ENCODE measurements at regions not wholly inside any gene's neighbourhood (a gene's known extent, or its start where the extent isn't known, plus 50 kb on each side); places are given as distances from the start of the nearest gene placed in this dataset.
A peak's percentile ranks its signal among the peaks of the same experiment; 100 is the strongest.

DNA sequence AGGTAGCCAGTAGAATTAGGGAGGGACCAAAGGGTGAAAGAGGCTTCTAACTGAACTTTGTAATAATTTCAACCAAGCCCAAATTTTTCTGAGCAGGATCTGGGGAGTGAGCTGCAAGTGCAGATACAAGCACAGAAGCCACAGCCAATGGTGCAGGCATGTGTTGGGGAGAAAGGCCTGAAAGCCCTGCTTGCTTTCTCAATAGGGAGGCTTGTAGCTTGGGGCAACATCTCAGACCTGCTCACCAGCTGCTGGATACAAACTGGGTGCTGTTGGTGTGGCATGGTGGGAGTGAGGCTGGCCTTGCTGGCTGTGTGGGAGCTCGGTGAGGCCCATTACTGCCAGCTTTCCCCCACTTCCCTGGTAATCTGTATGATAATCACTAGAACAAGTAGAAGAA is 688.5 kb upstream of the SEMA3D start:
- Histone ChIP-seq H3K4me1 (ENCODE audit: control insufficient read depth, low read length) (no peaks in the 10 kb centered on the region), H3K27me3 (ENCODE audit: control insufficient read depth, low read length) (no peaks in the 10 kb centered on the region), H3K9me3 (ENCODE audit: control insufficient read depth, insufficient read depth, low read length) (no peaks in the 10 kb centered on the region), H3K4me2 (ENCODE audit: low read length) (no peak overlapping the region), H4K20me1 (ENCODE audit: control insufficient read depth, insufficient read depth, low read depth, low read length) (no peaks in the 10 kb centered on the region), H3K4me3 (ENCODE audit: low read length) (no peak overlapping the region), H3K79me2 (ENCODE audit: control insufficient read depth, low read length) (no peaks in the 10 kb centered on the region), H3F3A (ENCODE audit: control insufficient read depth, insufficient read depth) (no peaks in the 10 kb centered on the region), H3K9me2 (replicated peaks; ENCODE audit: control insufficient read depth, low read length) (no peaks in the 10 kb centered on the region), H3K36me3 (ENCODE audit: control insufficient read depth, low read length) (no peaks in the 10 kb centered on the region), H3K27ac (ENCODE audit: low read depth, low read length) (no peak overlapping the region)
- no peak for TF ChIP-seq EZH2phosphoT487 (IDR thresholded peaks at IDR 0.05; ENCODE audit: borderline replicate concordance, low read length)
- TF ChIP-seq, protein P1, sequence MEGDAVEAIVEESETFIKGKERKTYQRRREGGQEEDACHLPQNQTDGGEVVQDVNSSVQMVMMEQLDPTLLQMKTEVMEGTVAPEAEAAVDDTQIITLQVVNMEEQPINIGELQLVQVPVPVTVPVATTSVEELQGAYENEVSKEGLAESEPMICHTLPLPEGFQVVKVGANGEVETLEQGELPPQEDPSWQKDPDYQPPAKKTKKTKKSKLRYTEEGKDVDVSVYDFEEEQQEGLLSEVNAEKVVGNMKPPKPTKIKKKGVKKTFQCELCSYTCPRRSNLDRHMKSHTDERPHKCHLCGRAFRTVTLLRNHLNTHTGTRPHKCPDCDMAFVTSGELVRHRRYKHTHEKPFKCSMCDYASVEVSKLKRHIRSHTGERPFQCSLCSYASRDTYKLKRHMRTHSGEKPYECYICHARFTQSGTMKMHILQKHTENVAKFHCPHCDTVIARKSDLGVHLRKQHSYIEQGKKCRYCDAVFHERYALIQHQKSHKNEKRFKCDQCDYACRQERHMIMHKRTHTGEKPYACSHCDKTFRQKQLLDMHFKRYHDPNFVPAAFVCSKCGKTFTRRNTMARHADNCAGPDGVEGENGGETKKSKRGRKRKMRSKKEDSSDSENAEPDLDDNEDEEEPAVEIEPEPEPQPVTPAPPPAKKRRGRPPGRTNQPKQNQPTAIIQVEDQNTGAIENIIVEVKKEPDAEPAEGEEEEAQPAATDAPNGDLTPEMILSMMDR (IDR thresholded peaks at IDR 0.05; ENCODE audit: low read depth, low read length, poor library complexity, severe bottlenecking): no peak

DNA sequence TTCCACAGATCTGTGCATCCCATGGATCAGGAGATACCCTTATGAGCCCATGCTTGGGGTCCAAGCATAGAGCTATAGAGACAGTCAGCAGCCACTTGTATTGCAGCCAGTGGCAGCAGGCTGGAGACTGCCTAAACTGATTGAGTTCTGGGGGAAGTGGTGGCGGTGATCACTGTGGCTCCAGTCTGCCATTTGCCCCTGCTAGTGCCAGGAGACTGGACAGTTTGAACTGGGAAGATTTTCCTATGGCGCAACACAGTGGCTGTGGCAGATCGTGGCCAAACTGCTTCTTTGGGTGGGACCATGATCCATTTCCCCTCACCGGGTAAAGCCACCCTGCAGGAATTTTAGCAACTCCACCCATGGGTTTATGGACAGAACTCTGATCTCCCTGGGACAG is 679.7 kb upstream of the SEMA3D start:
- TF ChIP-seq, protein P1 (IDR thresholded peaks at IDR 0.05; ENCODE audit: low read depth, low read length, poor library complexity, severe bottlenecking): no peak
- H4K20me1 ChIP-seq (ENCODE audit: control insufficient read depth, insufficient read depth, low read depth, low read length): no peaks in the 10 kb centered on the region

DNA sequence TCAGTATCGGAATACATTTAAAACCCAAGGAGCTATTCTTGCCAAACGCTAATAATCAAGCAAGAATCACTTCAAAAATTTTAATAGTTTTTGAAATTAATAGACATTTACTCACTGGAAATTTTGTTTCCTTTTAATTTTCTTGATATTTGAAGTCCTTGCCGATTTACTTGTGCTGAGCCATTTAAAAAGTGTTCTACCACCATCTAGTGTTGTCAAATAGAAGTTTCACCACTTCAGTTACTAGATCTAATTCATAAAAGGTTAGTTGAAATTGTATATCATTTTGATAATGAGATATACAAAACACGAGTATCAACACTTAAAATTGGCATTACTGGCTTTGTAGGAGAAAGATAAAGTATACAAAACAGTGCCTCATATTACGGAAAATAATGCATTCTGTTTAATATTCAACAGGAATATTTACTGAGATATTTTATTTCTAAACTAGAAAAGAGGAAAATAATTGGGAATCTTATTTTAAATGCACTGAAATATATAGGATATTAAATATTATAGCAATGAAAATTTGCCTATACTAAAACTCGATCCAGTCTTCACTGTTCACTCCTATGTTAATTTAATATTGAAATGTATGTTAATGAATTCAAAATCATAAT is 664.8 kb upstream of the SEMA3D start:
- Histone ChIP-seq H4K20me1 (ENCODE audit: control insufficient read depth, insufficient read depth, low read depth, low read length) (no peaks in the 10 kb centered on the region), H3K27me3 (ENCODE audit: control insufficient read depth, low read length) (no peaks in the 10 kb centered on the region)
- TF ChIP-seq, protein P1 (IDR thresholded peaks at IDR 0.05; ENCODE audit: low read depth, low read length, poor library complexity, severe bottlenecking): peak; percentile 50
- TF ChIP-seq EZH2phosphoT487 (IDR thresholded peaks at IDR 0.05; ENCODE audit: borderline replicate concordance, low read length): no peak

More for the DNA sequence above, 679.7 kb upstream of the SEMA3D start:
- Histone ChIP-seq H3K79me2 (ENCODE audit: control insufficient read depth, low read length) (no peaks in the 10 kb centered on the region), H3K27ac (ENCODE audit: low read depth, low read length) (no peak overlapping the region), H3K36me3 (ENCODE audit: control insufficient read depth, low read length) (no peaks in the 10 kb centered on the region), H3K4me2 (ENCODE audit: low read length) (no peak overlapping the region), H3K4me3 (ENCODE audit: low read length) (no peak overlapping the region), H3K9me3 (ENCODE audit: control insufficient read depth, insufficient read depth, low read length) (no peaks in the 10 kb centered on the region), H3F3A (ENCODE audit: control insufficient read depth, insufficient read depth) (no peaks in the 10 kb centered on the region), H3K9me2 (replicated peaks; ENCODE audit: control insufficient read depth, low read length) (no peaks in the 10 kb centered on the region), H3K27me3 (ENCODE audit: control insufficient read depth, low read length) (no peaks in the 10 kb centered on the region), H3K4me1 (ENCODE audit: control insufficient read depth, low read length) (no peaks in the 10 kb centered on the region)

More for the DNA sequence above, 664.8 kb upstream of the SEMA3D start:
- no peaks in the 10 kb centered on the region for H3K79me2 ChIP-seq (ENCODE audit: control insufficient read depth, low read length)
- H3K36me3 ChIP-seq (ENCODE audit: control insufficient read depth, low read length): no peaks in the 10 kb centered on the region
- H3K27ac ChIP-seq (ENCODE audit: low read depth, low read length): no peak overlapping the region
- no peak overlapping the region for H3K4me2 ChIP-seq (ENCODE audit: low read length)
- no peaks in the 10 kb centered on the region for H3F3A ChIP-seq (ENCODE audit: control insufficient read depth, insufficient read depth)
- no peak overlapping the region for H3K4me3 ChIP-seq (ENCODE audit: low read length)
- H3K9me2 ChIP-seq (replicated peaks; ENCODE audit: control insufficient read depth, low read length): no peaks in the 10 kb centered on the region
- H3K9me3 ChIP-seq (ENCODE audit: control insufficient read depth, insufficient read depth, low read length): no peaks in the 10 kb centered on the region
- no peaks in the 10 kb centered on the region for H3K4me1 ChIP-seq (ENCODE audit: control insufficient read depth, low read length)
